ENCODE measurements at regions not wholly inside any gene's neighbourhood (a gene's known extent, or its start where the extent isn't known, plus 50 kb on each side); places are given as distances from the start of the nearest gene placed in this dataset.

DNA sequence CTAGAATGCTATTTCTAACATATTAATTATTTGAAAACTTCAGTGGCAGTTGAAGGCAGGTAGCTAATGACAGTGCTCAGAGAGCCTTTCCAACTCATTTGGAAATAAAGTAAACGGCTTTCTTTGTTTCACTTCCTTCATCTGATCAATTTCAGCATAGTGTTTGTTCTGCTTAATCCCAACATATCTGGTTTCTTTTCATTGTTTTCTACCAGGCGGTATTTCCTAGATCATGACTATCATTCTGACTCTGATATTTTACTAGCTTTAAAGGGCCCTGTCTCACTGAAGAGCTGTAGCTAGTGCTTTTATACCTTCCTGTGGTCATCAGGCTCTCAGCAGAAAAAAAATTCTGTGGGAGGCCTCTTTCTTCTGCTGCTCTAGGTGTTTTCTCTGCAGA lies 178.6 kb downstream of the RBM26 start:
- no peaks in the 10 kb centered on the region for H4K20me1 ChIP-seq (ENCODE audit: insufficient read depth, low read length)
- H3K9me2 ChIP-seq (ENCODE audit: low read depth, low read length) = no peaks in the 10 kb centered on the region
- no peak overlapping the region for H3K9ac ChIP-seq (ENCODE audit: low read length)
- H2AFZ ChIP-seq (ENCODE audit: low read length) = no peak overlapping the region
- H3K27ac ChIP-seq (ENCODE audit: low read depth, low read length, poor library complexity, severe bottlenecking) = no peak overlapping the region
- no peak overlapping the region for H3K4me2 ChIP-seq (ENCODE audit: low read length)
- H3F3A ChIP-seq (ENCODE audit: insufficient read depth, low read length) = no peaks in the 10 kb centered on the region
- TF ChIP-seq, protein P1, sequence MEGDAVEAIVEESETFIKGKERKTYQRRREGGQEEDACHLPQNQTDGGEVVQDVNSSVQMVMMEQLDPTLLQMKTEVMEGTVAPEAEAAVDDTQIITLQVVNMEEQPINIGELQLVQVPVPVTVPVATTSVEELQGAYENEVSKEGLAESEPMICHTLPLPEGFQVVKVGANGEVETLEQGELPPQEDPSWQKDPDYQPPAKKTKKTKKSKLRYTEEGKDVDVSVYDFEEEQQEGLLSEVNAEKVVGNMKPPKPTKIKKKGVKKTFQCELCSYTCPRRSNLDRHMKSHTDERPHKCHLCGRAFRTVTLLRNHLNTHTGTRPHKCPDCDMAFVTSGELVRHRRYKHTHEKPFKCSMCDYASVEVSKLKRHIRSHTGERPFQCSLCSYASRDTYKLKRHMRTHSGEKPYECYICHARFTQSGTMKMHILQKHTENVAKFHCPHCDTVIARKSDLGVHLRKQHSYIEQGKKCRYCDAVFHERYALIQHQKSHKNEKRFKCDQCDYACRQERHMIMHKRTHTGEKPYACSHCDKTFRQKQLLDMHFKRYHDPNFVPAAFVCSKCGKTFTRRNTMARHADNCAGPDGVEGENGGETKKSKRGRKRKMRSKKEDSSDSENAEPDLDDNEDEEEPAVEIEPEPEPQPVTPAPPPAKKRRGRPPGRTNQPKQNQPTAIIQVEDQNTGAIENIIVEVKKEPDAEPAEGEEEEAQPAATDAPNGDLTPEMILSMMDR (IDR thresholded peaks at IDR 0.05; ENCODE audit: low read length) = no peak
- TF ChIP-seq EZH2 (IDR thresholded peaks at IDR 0.05; ENCODE audit: borderline replicate concordance, low read length) = no peak
- no peak overlapping the region for H3K4me3 ChIP-seq (ENCODE audit: low read depth, low read length, poor library complexity, severe bottlenecking)
- no peaks in the 10 kb centered on the region for H3K9me3 ChIP-seq (ENCODE audit: low read length)
- H3K27me3 ChIP-seq (ENCODE audit: insufficient read depth, low read length) = no peaks in the 10 kb centered on the region
- H3K36me3 ChIP-seq (ENCODE audit: insufficient read depth, low read length) = no peaks in the 10 kb centered on the region
- H3K4me1 ChIP-seq (ENCODE audit: insufficient read depth, low read length, severe bottlenecking) = no peaks in the 10 kb centered on the region
- no peaks in the 10 kb centered on the region for H3K79me2 ChIP-seq (ENCODE audit: insufficient read depth, low read length)

DNA sequence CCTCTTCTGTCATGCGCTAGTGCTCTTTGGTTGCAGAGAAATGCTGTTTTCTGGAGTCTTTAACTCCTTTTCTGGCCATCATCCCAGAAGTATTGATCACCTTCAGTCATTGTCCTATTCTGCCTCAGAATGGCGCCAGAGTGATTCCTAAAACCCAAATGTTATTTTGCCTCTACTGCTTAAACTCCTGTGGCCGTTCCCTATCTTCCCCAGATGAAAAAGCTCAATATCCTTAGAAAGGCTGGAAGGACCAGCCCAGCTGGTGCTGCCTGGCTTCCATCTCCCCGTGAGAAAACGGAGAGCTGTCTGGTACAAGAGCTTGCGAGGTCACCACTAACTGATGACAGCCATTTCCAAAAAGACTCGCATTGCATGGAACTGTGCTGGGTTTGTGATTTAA lies 179.1 kb downstream of the RBM26 start:
- H3K79me2 ChIP-seq (ENCODE audit: insufficient read depth, low read length) = no peaks in the 10 kb centered on the region
- TF ChIP-seq, protein P1 (IDR thresholded peaks at IDR 0.05; ENCODE audit: low read length) = no peak
- no peak for TF ChIP-seq EZH2 (IDR thresholded peaks at IDR 0.05; ENCODE audit: borderline replicate concordance, low read length)
- no peak overlapping the region for H3K4me3 ChIP-seq (ENCODE audit: low read depth, low read length, poor library complexity, severe bottlenecking)
- H3K9me2 ChIP-seq (ENCODE audit: low read depth, low read length) = no peaks in the 10 kb centered on the region
- no peak overlapping the region for H3K27ac ChIP-seq (ENCODE audit: low read depth, low read length, poor library complexity, severe bottlenecking)
- H2AFZ ChIP-seq (ENCODE audit: low read length) = no peak overlapping the region
- no peaks in the 10 kb centered on the region for H3K27me3 ChIP-seq (ENCODE audit: insufficient read depth, low read length)
- no peak overlapping the region for H3K4me2 ChIP-seq (ENCODE audit: low read length)
- no peak overlapping the region for H3K9ac ChIP-seq (ENCODE audit: low read length)
- H3F3A ChIP-seq (ENCODE audit: insufficient read depth, low read length) = no peaks in the 10 kb centered on the region
- H3K9me3 ChIP-seq (ENCODE audit: low read length) = no peaks in the 10 kb centered on the region
- H3K36me3 ChIP-seq (ENCODE audit: insufficient read depth, low read length) = no peaks in the 10 kb centered on the region
- no peaks in the 10 kb centered on the region for H4K20me1 ChIP-seq (ENCODE audit: insufficient read depth, low read length)
- no peaks in the 10 kb centered on the region for H3K4me1 ChIP-seq (ENCODE audit: insufficient read depth, low read length, severe bottlenecking)

DNA sequence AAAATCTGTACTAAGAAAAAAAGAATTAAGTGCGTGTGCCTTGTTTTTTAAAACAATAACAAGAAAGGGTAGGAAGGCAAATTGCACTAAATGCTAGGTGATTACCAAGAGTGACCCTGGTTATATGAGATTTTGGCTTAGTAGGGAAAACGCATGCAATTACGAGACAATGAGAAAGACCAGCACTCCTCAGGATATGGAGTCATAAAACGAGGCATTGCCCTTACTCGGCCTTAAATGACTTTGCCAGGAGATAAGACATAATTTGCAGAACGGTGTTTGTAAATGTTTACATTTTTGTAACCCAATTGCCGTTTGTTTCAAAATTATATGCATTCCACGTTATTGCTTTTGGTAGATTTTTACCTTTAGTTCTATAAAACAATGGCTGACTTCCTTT lies 179.8 kb downstream of the RBM26 start:
- Histone ChIP-seq H3K4me2 (ENCODE audit: low read length) (no peak overlapping the region), H3K9me3 (ENCODE audit: low read length) (no peaks in the 10 kb centered on the region), H3K9me2 (ENCODE audit: low read depth, low read length) (no peaks in the 10 kb centered on the region), H3K4me1 (ENCODE audit: insufficient read depth, low read length, severe bottlenecking) (no peaks in the 10 kb centered on the region), H3F3A (ENCODE audit: insufficient read depth, low read length) (no peaks in the 10 kb centered on the region), H3K36me3 (ENCODE audit: insufficient read depth, low read length) (no peaks in the 10 kb centered on the region), H3K27ac (ENCODE audit: low read depth, low read length, poor library complexity, severe bottlenecking) (no peak overlapping the region), H3K9ac (ENCODE audit: low read length) (no peak overlapping the region), H2AFZ (ENCODE audit: low read length) (no peak overlapping the region), H3K27me3 (ENCODE audit: insufficient read depth, low read length) (no peaks in the 10 kb centered on the region), H3K79me2 (ENCODE audit: insufficient read depth, low read length) (no peaks in the 10 kb centered on the region), H3K4me3 (ENCODE audit: low read depth, low read length, poor library complexity, severe bottlenecking) (no peak overlapping the region), H4K20me1 (ENCODE audit: insufficient read depth, low read length) (no peaks in the 10 kb centered on the region)
- no peak for TF ChIP-seq EZH2 (IDR thresholded peaks at IDR 0.05; ENCODE audit: borderline replicate concordance, low read length)
- TF ChIP-seq, protein P1 (IDR thresholded peaks at IDR 0.05; ENCODE audit: low read length) = no peak
